ENCODE measurements at regions not wholly inside any gene's neighbourhood (a gene's known extent, or its start where the extent isn't known, plus 50 kb on each side); places are given as distances from the start of the nearest gene placed in this dataset.

DNA sequence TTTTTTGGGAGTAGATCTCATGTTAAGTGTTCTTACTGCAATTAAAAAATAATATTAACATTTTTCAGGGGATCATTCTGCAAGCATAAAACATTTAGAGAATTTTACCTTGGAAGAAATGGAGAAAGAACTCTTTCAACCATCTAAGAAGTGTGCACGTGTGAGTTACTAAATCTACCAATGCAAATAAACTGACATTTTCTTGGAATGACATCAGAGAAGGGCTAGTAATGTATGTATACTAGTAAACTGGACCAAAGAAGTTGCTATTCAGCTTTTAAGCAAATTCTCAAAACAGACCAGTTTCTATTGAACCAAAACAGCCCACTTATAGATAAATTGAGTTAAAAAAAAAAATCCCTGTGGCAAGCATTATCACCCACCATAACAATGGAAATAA is 191.2 kb downstream of the BTBD3 start:
- Histone ChIP-seq H3K36me3 (no peaks in the 10 kb centered on the region), H3K4me1 (no peaks in the 10 kb centered on the region), H3K27ac (no peak overlapping the region), H3K27me3 (replicated peaks in 1 of 7) (no peaks in the 10 kb centered on the region), H3K9me3 (peaks cover 0 to 17% (median 9%) of the 10 kb centered on the region in 8 donors), H3K4me3 (no peak overlapping the region)
- TF ChIP-seq POLR2A (IDR thresholded peaks at IDR 0.05) = no peak
- TF ChIP-seq POLR2AphosphoS5 (IDR thresholded peaks at IDR 0.05) = no peak
- TF ChIP-seq, protein P1, sequence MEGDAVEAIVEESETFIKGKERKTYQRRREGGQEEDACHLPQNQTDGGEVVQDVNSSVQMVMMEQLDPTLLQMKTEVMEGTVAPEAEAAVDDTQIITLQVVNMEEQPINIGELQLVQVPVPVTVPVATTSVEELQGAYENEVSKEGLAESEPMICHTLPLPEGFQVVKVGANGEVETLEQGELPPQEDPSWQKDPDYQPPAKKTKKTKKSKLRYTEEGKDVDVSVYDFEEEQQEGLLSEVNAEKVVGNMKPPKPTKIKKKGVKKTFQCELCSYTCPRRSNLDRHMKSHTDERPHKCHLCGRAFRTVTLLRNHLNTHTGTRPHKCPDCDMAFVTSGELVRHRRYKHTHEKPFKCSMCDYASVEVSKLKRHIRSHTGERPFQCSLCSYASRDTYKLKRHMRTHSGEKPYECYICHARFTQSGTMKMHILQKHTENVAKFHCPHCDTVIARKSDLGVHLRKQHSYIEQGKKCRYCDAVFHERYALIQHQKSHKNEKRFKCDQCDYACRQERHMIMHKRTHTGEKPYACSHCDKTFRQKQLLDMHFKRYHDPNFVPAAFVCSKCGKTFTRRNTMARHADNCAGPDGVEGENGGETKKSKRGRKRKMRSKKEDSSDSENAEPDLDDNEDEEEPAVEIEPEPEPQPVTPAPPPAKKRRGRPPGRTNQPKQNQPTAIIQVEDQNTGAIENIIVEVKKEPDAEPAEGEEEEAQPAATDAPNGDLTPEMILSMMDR (IDR thresholded peaks at IDR 0.05 in 8 of 11, conservative IDR thresholded peaks at IDR 0.05 in 3 of 11) = no peak
- WGBS, 5 donors = 59 to 85% (median 75%) methylated on average over 1 of the region's 1 CpG
- DNase-seq = no peak
- intact Hi-C loops (cut with DNase I; ENCODE audit: low total_unique reads) = no loop called here

GRCh38 chr20:12110274-12110673 is 192.6 kb downstream of the BTBD3 start:
- no peaks in the 10 kb centered on the region for H3K36me3 ChIP-seq
- intact Hi-C loops (cut with DNase I; ENCODE audit: low total_unique reads) = no loop called here
- TF ChIP-seq POLR2AphosphoS5 (IDR thresholded peaks at IDR 0.05) = no peak
- TF ChIP-seq, protein P1 (IDR thresholded peaks at IDR 0.05 in 8 of 11, conservative IDR thresholded peaks at IDR 0.05 in 3 of 11) = no peak
- no peak for TF ChIP-seq POLR2A (IDR thresholded peaks at IDR 0.05)
- no peaks in the 10 kb centered on the region for H3K27me3 ChIP-seq (replicated peaks in 1 of 7)
- no peak overlapping the region for H3K4me3 ChIP-seq
- no peak for DNase-seq
- 81 to 85% (median 83%) methylated on average over 3 of the region's 3 CpGs for WGBS, 5 donors
- peaks cover 0 to 16% (median 9%) of the 10 kb centered on the region in 8 donors for H3K9me3 ChIP-seq
- no peaks in the 10 kb centered on the region for H3K4me1 ChIP-seq
- no peak overlapping the region for H3K27ac ChIP-seq

GRCh38 chr20:12110711-12111110 is 193.0 kb downstream of the BTBD3 start:
- TF ChIP-seq POLR2AphosphoS5 (IDR thresholded peaks at IDR 0.05) = no peak
- no peak for TF ChIP-seq POLR2A (IDR thresholded peaks at IDR 0.05)
- TF ChIP-seq, protein P1 (IDR thresholded peaks at IDR 0.05 in 8 of 11, conservative IDR thresholded peaks at IDR 0.05 in 3 of 11) = no peak
- Histone ChIP-seq H3K36me3 (no peaks in the 10 kb centered on the region), H3K27me3 (replicated peaks in 1 of 7) (no peaks in the 10 kb centered on the region), H3K9me3 (peaks cover 0 to 16% (median 9%) of the 10 kb centered on the region in 8 donors), H3K4me3 (no peak overlapping the region), H3K27ac (no peak overlapping the region), H3K4me1 (no peaks in the 10 kb centered on the region)
- 20 to 33% (median 28%) methylated on average over 2 of the region's 2 CpGs for WGBS, 5 donors
- intact Hi-C loops (cut with DNase I; ENCODE audit: low total_unique reads) = no loop called here
- DNase-seq = no peak

DNA sequence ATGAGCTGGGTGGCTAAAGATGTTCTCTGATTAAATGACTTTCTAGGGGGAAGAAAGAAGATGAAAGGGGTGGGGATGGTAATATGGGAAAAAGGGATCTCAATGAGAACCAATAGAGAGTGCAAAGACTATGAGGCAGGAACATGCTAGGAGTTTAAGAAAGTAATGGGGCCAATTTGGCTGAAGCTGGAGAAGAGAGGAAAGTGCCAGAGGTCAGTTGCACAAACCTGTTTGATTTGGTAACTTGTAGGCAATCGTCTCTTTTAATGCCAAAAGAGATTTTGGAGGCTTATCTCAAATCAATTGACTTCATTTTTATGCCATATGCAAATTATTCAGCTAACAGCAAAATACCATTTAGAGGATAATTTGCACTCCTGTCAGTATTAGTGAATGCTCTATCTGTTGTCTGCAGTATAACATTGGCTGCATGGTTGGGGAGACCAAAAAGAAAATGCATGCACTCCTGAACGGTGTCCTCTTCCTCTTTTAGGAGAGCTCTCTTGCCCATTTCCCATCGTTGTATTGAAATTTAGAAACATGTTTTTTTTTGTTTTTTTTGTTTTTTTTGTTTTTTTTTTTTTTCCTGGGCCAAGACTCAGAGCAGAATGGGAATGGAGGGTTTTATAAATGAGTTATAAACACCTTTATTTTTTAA is 193.9 kb downstream of the BTBD3 start:
- H3K27ac ChIP-seq = no peak overlapping the region
- WGBS, 5 donors = 45 to 62% (median 55%) methylated on average over 3 of the region's 3 CpGs
- H3K36me3 ChIP-seq = no peaks in the 10 kb centered on the region
- H3K27me3 ChIP-seq (replicated peaks in 1 of 7) = no peaks in the 10 kb centered on the region
- intact Hi-C loops (cut with DNase I; ENCODE audit: low total_unique reads) = no loop called here
- no peak for TF ChIP-seq POLR2A (IDR thresholded peaks at IDR 0.05)
- TF ChIP-seq POLR2AphosphoS5 (IDR thresholded peaks at IDR 0.05) = no peak
- TF ChIP-seq, protein P1 (IDR thresholded peaks at IDR 0.05 in 8 of 11, conservative IDR thresholded peaks at IDR 0.05 in 3 of 11) = no peak
- H3K4me1 ChIP-seq = no peaks in the 10 kb centered on the region
- no peak overlapping the region for H3K4me3 ChIP-seq
- no peak for DNase-seq
- peaks cover 0 to 12% (median 7%) of the 10 kb centered on the region in 8 donors for H3K9me3 ChIP-seq
